ENCODE measurements at regions not wholly inside any gene's neighbourhood (a gene's known extent, or its start where the extent isn't known, plus 50 kb on each side); places are given as distances from the start of the nearest gene placed in this dataset.

GRCh38 chr10:107423903-107424302, 259.4 kb upstream of the SORCS1 start:
- ChIA-PET CTCF (no interaction called here), POLR2A (no interaction called here)
- no peak for DNase-seq (ENCODE audit: low read depth, low spot score)
- H3K27ac ChIP-seq (ENCODE audit: low read depth, low read length), result no peak overlapping the region
- H3K4me3 ChIP-seq (ENCODE audit: low read depth, low read length), result no peak overlapping the region
- no peaks in the 10 kb centered on the region for H3K27me3 ChIP-seq (ENCODE audit: control insufficient read depth, insufficient read depth, low read length)
- no peak for TF ChIP-seq CTCF (IDR thresholded peaks at IDR 0.05; ENCODE audit: low read depth, low read length)
- H3K9me3 ChIP-seq (ENCODE audit: control insufficient read depth, insufficient read depth, low read length), result peaks cover 11% of the 10 kb centered on the region; the same call in 1 of the 2 replicates

GRCh38 chr10:107422681-107423080, 258.2 kb upstream of the SORCS1 start:
- TF ChIP-seq CTCF (IDR thresholded peaks at IDR 0.05; ENCODE audit: low read depth, low read length), result no peak
- H3K4me3 ChIP-seq (ENCODE audit: low read depth, low read length), result no peak overlapping the region
- no peak overlapping the region for H3K27ac ChIP-seq (ENCODE audit: low read depth, low read length)
- H3K27me3 ChIP-seq (ENCODE audit: control insufficient read depth, insufficient read depth, low read length), result no peaks in the 10 kb centered on the region
- CTCF ChIA-PET, result no interaction called here
- DNase-seq (ENCODE audit: low read depth, low spot score), result no peak
- POLR2A ChIA-PET, result no interaction called here
- peaks cover 13% of the 10 kb centered on the region; the same call in 1 of the 2 replicates for H3K9me3 ChIP-seq (ENCODE audit: control insufficient read depth, insufficient read depth, low read length)

GRCh38 chr10:107420196-107420595, 255.7 kb upstream of the SORCS1 start:
- peaks cover 7% of the 10 kb centered on the region; the same call in 1 of the 2 replicates for H3K9me3 ChIP-seq (ENCODE audit: control insufficient read depth, insufficient read depth, low read length)
- H3K27ac ChIP-seq (ENCODE audit: low read depth, low read length), result no peak overlapping the region
- POLR2A ChIA-PET, result no interaction called here
- H3K27me3 ChIP-seq (ENCODE audit: control insufficient read depth, insufficient read depth, low read length), result no peaks in the 10 kb centered on the region
- H3K4me3 ChIP-seq (ENCODE audit: low read depth, low read length), result no peak overlapping the region
- no peak for DNase-seq (ENCODE audit: low read depth, low spot score)
- no peak for TF ChIP-seq CTCF (IDR thresholded peaks at IDR 0.05; ENCODE audit: low read depth, low read length)
- CTCF ChIA-PET, result no interaction called here

- CTCF ChIA-PET, result no interaction called here
- Histone ChIP-seq H3K4me3 (ENCODE audit: low read depth, low read length) (no peak overlapping the region), H3K27me3 (ENCODE audit: control insufficient read depth, insufficient read depth, low read length) (no peaks in the 10 kb centered on the region), H3K27ac (ENCODE audit: low read depth, low read length) (no peak overlapping the region), H3K9me3 (ENCODE audit: control insufficient read depth, insufficient read depth, low read length) (peaks cover 2% of the 10 kb centered on the region; the same call in 1 of the 2 replicates)
- POLR2A ChIA-PET, result no interaction called here
- no peak for DNase-seq (ENCODE audit: low read depth, low spot score)
- TF ChIP-seq CTCF (IDR thresholded peaks at IDR 0.05; ENCODE audit: low read depth, low read length), result no peak
Observed at GRCh38 chr10:107418085-107418806, 253.7 kb upstream of the SORCS1 start.

- POLR2A ChIA-PET, result no interaction called here
- Histone ChIP-seq H3K9me3 (ENCODE audit: control insufficient read depth, insufficient read depth, low read length) (peaks cover 2% of the 10 kb centered on the region; the same call in 1 of the 2 replicates), H3K27me3 (ENCODE audit: control insufficient read depth, insufficient read depth, low read length) (no peaks in the 10 kb centered on the region), H3K27ac (ENCODE audit: low read depth, low read length) (no peak overlapping the region), H3K4me3 (ENCODE audit: low read depth, low read length) (no peak overlapping the region)
- CTCF ChIA-PET, result no interaction called here
- no peak for DNase-seq (ENCODE audit: low read depth, low spot score)
- no peak for TF ChIP-seq CTCF (IDR thresholded peaks at IDR 0.05; ENCODE audit: low read depth, low read length)
Observed at GRCh38 chr10:107417446-107417845, 252.9 kb upstream of the SORCS1 start.
